Inferior parietal cortex (tissue), 1 donor: ENCODE measurements at regions not wholly inside any gene's neighbourhood (a gene's known extent, or its start where the extent isn't known, plus 50 kb on each side); places are given as distances from the start of the nearest gene placed in this dataset.

Experiments
- DNase-seq: peaks from one replicate; pipeline ENCODE4 v3.0.0-alpha.2; 2016; ENCODE audit errors: extremely low spot score

DNA sequence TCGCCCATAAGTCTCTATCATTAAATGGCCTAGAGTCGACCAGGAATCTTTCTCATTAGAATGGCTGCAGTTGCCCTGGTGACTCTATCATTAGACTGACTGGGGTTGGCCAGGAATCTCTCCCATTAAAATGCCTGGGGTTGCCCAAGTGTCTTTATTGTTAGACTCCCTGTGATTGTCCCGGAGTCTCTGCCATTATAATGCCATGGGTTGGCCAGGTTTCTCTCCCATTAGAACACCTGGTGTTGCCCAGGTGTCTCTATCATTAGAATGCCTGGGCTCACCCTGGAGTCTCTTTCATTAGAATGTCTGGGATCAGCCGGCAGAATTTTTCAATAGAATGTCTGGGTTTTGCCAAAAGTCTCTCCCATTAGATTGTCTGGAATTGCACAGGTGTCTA is 1459.3 kb downstream of the UQCRFS1 start:
- DNase-seq: no peak

DNA sequence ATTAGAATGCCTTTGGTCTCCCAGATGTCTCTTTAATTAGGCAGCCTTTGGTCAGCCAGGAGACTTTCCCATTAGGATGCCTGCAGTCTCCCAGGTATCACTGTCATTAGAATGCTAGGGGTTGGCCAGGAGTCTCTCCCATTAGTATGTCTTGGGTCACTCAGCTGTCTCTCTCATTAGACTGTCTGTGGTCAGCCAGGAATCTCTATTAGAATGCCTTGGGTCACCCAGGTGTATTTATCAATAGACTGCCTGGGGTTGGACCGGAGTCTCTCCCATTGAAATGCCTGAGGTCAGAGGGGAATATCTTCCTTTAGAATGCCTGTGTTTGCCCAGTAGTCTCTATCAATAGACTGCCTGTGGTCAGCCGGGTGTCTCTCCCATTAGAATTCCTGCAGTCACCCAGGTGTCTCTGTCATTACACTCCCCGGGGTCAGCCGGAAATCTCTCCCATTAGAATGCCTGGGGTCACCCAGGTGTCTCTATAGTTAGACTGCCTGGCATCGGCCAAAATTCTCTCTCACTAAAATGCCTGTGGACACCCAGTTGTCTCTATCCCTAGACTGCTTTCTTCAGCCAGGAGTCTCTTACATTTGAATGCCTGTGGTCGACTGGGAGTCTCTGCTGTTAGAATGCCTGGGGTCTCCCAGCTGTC is 1460.3 kb downstream of the UQCRFS1 start:
- no peak for DNase-seq

DNA sequence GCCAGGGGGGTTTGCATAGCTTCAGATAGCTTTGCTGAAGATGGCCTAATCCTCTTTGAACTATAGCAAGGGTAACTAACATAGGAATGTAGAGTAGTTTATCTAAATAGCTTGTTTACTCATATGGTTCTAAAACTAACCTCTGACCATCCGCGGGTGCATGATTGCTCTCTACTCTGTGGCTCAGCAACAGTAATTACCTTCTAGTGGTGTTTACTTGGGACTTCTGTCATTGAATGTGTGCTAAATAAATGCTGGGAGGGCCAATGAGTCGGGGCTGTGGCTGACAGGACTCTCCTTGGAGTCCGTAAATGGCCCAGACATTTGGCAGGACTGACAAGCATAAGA is 1461.9 kb downstream of the UQCRFS1 start:
- no peak for DNase-seq

DNA sequence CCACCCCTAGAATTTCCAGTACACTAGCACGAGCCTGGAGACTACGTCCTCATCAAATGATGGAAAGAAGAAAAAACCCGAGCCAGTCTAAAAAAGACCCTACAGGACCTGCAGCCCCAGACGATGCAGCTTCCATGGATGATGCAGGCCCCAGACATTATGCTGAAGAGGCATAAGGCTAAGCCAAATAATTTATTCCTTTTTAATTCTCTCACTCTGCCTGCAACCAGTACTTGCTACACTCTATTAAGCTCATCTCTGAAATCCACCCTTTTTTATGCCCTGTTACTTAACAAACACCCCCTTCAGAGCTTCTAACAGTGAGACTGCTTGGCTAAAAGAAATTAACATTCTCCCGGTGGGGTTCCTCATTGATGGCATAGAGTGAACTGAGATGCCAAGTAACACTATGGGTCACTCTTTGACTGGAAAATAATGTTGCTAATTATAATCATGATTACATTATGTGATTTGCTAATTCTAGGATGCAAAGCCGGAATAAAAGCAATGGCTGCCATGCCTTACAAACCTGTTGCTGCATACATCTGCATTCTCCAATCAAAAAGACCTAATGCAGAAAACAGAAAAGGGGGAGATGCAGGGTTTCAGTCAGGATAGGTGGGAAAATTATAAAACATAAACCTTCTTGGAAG is 1462.4 kb downstream of the UQCRFS1 start:
- no peak for DNase-seq

DNA sequence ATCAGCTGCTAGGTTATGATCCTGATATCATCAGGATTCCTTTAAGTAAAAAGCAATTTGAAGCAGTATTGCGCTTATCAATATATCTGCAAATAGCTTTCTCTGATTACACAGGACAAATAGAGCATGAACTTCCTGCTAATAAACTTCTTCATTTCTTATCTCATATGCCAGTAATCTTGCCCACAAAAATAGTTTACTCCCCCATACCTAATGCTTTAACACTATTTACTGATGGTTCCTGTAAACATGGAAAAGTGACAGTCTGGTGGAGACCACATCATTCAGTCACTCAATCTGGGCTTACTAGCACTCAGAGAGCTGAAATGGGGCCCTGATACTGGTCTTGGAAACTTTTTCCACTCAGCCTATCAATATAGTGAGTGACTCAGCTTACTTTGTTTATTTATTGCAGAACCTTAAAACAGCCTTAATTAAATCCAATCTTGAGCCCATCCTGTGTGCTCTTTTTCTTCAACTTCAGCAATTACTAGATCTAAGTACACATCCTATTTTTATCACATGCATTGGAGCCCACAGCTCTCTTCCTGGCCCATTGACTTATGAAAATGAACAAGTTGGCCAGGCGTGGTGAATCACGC is 1464.3 kb downstream of the UQCRFS1 start:
- no peak for DNase-seq

DNA sequence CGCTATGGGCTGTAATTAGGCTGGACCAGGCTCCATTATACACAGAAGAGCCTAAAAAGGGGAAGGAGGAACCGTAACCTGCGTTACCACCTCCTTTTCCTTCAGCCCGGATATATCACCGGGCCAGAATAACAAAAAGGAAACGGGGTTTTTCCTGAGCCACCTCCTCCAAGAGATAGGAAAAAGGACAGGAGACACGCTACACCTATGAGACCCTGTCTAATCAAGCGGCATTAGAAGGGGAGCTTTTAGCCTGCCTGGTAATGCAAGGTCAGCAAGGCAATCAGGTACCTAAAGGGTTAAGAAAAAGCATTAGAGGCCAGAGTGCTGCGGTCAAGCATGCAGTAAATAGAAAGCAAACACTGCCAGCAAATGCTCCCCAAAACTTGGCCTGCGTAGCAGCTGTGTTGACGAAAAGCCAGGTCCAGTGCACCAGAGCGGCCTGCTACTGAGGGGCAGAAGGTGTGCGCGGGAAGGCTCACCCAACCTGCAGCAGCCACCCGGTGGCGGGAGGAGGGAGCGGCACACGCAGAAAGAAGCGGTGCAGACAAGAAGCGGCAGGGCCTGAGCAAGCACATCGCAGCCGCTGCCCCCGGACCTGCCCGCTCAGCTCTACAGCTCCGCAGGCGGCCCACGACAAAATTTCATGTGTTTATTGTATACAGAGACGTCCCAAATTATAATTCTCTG is 1466.1 kb downstream of the UQCRFS1 start:
- no peak for DNase-seq

DNA sequence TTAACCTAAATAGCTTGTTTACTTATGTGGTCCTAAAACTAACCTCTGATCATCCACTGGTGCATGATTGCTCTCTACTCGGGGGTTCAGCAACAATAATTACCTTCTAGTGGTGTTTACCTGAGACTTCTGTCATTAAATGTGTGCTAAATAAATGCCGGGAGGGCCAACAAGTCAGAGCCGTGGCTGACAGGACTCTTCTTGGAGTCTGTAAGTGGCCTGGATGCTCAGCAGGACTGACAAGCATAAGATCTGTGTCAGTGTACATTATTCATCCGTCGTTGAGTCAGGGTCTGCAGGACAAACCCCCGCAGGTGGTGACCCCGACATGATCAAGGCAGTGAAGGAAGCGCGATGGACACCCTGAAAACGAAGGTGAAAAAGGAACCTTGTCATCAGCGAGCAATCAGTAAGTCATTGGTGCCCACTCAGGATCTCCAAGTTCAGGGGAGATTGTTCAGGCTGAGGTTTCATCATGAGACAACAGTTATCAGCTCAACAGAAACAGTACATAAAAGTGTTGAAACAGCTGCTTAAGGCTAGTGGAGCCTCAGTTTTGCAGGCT is 1466.9 kb downstream of the UQCRFS1 start:
- no peak for DNase-seq

DNA sequence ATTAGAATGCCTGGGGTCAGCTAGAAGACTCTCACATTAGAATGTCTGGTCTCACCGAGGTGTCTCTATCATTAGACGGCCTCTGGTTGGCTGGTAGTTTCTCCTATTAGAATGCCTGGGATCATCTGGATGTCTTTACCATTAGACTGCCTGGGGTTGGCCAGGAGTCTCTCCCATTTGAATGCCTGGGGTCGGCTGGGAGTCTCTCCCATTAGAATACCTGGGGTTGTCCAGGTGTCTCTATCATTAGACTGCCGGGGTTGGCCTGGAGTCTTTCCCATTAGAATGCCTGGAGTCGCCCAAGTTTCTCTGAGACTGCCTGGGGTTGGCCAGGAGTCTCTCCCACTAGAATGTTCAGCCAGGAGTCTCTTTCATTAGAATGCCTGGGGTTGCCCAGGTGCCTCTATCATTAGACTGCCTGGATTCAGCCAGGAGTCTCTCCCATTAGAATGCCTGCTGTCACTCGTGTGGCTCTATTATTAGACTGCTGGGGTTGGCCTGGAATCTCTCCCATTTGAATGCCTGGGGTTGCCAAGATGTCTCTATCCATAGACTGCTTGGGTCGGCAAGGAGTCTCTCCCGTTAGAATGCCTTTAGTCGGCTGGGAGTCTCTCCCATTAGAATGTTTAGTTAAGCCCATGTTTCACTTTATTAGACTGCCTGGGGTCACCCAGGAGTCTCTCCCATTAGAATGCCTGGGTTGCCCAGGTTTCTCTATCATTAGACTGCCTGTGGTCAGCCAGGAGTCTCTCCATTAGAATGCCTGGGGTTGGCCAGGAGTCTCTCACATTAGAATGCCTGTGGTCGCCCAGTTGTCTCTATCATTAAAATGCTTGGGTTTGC is 1467.8 kb downstream of the UQCRFS1 start:
- DNase-seq: no peak

DNA sequence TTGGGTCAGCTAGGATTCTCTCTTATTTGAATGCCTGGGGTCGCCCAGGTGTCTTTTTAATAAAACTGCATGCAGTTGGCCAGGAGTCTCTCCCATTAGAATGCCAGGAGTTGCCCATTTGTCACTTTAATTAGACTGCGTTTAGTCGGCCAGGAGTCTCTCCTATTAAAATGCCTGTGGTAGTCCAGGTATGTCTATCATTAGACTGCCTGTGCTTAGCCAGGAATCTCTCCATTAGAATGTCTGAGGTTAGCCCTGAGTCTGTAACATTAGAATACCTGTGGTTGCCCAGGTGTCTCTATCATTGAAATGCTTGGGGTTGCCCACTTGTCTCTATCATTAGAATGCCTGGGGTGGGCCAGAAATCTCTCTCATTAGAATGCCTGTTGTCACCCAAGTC is 1470.9 kb downstream of the UQCRFS1 start:
- DNase-seq: no peak

DNA sequence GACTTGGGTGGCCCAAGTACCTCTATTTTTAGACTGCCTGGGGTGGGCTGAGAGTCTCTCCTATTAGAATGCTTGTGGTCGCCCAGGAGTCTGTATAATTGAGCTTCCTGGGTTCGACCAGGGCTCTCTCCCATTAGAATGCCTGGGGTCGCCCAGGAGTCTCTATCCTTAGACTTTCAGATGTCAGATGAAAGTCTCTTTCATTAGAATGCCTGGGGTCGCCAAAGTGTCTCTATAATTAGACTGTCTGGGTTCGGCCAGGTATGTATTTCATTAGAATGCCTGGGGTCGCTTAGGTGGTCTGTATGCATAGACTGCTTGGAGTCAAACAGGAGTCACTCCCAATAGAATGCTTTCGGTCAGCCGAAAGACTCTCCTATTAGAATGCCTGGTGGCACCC is 1471.7 kb downstream of the UQCRFS1 start:
- no peak for DNase-seq

DNA sequence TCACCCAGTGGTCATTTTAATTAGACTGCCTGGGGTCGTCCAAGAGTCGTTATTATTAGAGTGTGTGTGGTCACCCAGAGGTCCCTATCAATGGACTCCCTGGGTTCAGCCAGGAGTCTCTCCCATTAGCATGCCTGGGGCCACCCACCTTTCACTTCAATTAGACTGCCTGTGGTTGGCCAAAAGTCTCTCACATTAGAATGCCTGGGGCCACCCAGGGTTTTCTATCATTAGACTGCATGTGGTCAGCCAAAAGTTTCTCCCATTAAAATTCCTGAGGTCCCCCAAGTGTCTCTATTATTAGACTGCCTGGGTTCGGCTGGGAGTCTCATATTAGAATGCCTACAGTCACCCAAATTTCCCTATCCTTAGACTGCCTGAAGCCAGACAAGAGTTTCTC is 1472.6 kb downstream of the UQCRFS1 start:
- DNase-seq: no peak

DNA sequence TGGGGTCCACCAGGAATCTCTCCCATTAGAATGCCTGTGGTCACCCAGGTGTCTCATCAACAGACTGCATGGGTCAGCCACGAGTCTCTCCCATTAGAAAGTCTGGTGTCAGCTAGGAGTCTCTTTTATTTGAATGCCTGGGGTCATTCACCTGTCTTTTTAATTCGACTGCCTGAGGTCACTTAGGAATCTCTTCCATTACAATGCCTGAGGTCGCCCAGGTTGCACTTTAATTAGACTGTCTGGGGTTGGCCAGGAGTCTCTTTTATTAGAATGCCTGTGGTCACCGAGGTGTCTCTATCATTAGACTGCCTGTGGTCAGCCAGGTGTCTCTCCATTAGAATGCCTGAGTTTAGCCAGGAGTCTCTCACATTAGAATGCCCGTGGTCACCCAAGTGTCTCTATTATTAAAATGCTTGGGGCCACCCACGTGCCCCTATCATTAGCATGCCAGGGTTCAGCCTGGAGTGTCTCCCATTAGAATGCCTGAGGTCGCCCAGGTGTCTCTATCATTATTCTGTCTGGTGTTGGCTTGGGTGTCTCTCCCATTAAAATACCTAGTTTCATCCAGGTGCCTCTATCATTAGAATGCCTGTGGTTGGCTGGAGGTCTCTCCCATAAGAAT is 1474.3 kb downstream of the UQCRFS1 start:
- no peak for DNase-seq

DNA sequence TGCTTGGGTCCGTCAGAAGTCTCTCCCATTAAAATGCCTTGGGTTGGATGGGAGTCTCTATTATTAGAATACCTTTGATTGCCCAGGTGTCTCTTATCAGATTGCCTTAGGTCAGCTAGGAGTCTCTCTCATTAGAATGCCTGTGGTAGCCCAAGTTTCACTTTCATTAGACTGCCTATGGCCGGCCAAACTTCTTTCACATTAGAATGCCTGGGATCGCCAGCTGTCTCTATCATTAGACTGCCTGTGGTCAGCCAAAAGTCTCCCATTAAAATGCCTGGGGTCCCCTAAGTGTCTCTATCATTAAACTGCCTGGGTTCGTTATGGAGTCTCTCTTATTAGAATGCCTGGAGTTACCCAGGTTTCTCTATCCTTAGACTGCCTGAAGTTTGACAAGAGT is 1476.7 kb downstream of the UQCRFS1 start:
- DNase-seq: no peak

DNA sequence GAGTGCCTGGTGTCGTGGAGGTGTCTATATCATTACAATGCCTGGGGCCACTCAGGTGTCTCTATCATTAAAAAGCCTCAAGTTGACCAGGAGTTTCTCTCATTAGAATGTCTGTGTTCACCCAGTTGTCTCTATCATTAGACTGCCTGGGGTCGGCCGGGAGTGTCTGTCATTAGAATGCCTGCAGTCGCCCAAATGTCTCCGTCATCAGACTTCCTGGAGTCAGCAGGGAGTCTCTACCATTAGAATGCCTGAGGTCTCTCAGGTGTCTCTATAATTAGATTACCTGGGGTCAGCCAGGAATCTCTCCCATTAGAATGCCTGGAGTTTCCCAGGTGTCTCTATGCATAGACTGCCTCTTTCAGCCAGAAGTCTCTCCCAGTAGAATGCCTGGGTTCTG is 1477.6 kb downstream of the UQCRFS1 start:
- no peak for DNase-seq

DNA sequence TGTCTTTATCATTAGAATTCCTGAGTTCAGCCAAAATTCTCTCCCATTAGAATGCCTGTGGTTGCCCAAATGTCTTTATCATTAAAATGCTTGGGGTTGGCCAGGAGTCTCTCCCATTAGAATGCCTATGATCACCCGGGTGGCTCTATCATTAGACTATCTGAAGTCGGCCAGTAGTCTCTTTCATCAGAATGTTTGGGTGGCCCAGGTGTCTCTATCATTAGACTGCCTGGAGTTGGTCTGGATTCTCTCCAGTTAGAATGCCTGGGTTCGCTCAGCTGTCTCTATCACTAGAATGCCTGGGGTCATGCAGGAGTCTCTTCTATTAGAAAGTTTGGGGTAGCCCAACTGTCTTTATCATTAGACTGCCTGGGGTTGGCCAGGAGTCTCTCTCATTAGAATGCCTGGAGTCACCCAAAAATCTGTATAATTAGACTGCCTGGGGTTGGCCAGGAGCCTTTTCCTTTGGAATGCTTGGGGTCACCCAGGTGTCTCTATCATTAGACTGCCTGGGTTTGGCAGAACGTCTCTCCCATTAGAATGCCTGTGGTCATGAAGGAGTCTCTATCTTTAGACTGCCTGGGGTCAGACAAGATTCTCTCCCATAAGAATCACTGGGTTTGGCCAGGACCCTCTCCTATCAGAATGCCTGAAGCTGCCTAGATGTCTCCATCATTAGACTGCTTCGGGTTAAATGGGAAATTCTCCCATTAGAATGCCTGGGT is 1478.3 kb downstream of the UQCRFS1 start:
- no peak for DNase-seq

DNA sequence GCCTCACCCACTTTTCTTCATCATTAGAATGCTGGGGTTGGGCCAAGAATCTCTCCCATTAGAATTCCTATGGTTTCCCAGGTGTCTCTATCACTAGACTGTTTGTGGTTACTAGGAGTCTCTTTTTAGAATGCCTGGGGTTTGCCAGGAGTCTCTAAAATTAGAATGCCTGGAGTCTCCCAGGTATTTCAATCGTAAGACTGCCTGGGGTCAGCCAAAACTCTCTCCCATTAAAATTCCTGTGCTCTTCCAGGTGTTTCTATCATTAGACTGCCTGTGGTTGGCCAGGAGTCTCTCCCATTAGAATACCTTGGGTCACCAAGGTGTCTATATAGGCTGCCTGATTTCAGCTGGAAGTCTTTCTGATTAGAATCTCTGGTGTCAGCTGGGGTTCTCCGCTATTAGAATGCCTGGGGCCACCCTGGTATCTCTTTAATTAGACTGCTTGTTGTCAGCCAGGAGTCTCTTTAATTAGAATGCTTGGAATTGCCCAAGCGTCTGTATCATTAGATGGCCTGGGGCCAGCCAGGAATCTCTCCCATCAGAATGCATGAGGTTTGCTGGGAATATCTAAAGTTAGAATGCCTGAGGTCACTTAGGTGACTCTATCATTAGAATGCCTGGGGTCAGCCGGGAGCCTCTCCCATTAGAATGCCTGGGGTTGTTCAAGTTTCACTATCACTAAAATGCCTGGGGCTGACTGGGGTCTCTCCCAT is 1479.2 kb downstream of the UQCRFS1 start:
- DNase-seq: no peak

DNA sequence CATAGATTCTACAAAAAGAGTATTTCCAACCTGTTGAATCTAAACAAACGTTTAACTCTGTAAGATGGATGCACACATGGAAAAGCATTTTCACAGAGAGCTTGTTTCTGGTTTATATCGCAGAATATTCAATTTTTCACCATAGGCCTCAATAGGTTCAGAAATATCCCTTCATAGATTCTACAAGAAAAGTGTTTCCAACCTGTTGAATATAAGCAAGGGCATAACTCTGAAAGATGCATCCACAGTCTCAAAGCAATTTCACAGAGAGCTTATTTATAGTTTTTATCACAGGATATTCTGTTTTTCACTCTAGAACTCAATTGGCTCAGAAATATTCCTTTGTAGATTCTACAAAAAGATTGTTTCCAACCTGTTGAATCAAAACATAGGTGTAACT is 1483.6 kb downstream of the UQCRFS1 start:
- no peak for DNase-seq

DNA sequence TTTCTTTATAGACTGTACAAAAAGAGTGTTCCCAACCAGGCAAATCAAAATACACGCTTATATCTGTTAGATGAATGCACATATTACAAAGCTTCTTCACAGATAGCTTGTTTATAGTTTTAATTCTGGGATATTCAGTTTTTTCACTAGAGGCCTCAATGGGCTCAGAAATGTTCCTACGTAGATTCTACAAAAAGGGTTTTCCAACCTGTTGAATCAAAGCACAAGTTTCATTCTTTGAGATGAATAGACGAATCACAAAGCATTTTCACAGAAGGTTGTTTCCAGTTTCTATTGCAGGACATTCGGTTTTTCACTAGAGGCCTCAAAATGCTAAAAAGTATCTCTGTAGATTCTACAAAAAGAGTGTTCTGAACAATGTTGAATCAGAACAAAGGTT is 1490.3 kb downstream of the UQCRFS1 start:
- no peak for DNase-seq

DNA sequence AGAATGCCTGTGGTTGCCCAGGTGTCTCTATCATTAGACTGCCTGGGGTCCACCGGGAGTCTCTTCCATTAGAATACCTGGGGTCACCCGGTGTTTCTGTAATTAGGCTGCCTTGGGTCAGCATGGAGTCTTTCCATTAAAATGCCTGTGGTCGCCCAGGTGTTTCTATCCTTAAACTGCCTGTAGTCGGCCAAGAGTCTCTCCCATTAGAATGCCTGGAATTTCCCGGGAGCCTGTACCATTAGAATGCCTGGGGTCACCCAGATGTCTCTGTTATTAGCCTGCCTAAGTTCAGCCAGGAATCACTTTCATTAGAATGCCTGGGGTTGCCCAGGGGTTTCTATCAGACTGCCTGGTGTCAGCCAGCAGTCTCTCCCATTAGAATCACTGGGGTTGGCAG is 1492.8 kb downstream of the UQCRFS1 start:
- DNase-seq: no peak

DNA sequence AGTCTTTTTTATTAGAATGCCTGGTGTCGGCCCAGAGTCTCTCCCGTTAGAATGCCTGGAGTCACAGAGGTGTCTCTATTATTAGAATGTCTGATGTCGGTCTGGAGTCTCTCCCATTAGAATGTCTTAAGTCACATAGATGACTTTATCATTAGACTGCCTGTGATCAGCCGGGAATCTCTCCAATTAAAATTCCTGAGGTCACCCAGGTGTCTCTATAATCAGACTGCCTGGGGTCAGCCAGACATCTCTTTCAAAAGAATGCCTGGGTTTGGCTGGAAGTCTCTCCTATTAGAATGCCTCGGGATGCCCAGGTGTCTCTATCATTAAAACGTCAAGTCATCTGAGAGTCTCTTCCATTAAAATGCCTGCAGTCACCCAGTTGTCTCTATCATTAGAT is 1493.9 kb downstream of the UQCRFS1 start:
- DNase-seq: no peak
